H1 (cell line): ENCODE measurements at regions not wholly inside any gene's neighbourhood (a gene's known extent, or its start where the extent isn't known, plus 50 kb on each side); places are given as distances from the start of the nearest gene placed in this dataset.

Source experiments
- POLR2AphosphoS5 ChIP-seq: IDR thresholded peaks from 2 replicates; pipeline ENCODE4 v1.6.1; 2011; ENCODE audit warnings: low read depth, low read length
- SIX5 ChIP-seq: IDR thresholded peaks from 2 replicates; pipeline ENCODE4 v1.6.1; 2011; ENCODE audit warnings: mild to moderate bottlenecking, low read depth, low read length
- YY1 ChIP-seq: IDR thresholded peaks from 2 replicates; pipeline ENCODE4 v1.6.1; 2011; ENCODE audit warnings: low read depth, mild to moderate bottlenecking, low read length

GRCh38 chrY:19083006-19083405, 309.5 kb upstream of the HSFY2 start (continued):
- TF ChIP-seq YY1 (no peak), POLR2AphosphoS5 (no peak), SIX5 (no peak)
